GM18951 (cell line): ENCODE measurements at regions not wholly inside any gene's neighbourhood (a gene's known extent, or its start where the extent isn't known, plus 50 kb on each side); places are given as distances from the start of the nearest gene placed in this dataset.

Experiments
- POLR2A ChIP-seq: IDR thresholded peaks from 4 replicates; pipeline ENCODE4 v1.6.1; 2011; ENCODE audit warnings: mild to moderate bottlenecking; ENCODE audit not compliant: insufficient read length, insufficient read depth; ENCODE audit errors: extremely low read depth
- in situ Hi-C: fragments of 300-500 bp; cut with MboI; formaldehyde crosslinking; loops from one replicate; pipeline ENCODE4 v1.12.0; 2022; ENCODE audit warnings: low sequenced_read_pairs, mixed read lengths, inconsistent platforms; ENCODE audit not compliant: unreplicated experiment

GRCh38 chr3:150106740-150107428 is 136.2 kb upstream of the PFN2 start:
- in situ Hi-C loops: no loop called here
- no peak for TF ChIP-seq POLR2A

GRCh38 chr3:150105886-150106612 is 135.4 kb upstream of the PFN2 start:
- in situ Hi-C loops: no loop called here
- TF ChIP-seq POLR2A: no peak

GRCh38 chr3:150105025-150105424 is 134.3 kb upstream of the PFN2 start:
- in situ Hi-C loops: no loop called here

GRCh38 chr3:150104564-150104963 is 133.9 kb upstream of the PFN2 start:
- in situ Hi-C loops: no loop called here
- TF ChIP-seq POLR2A: no peak

More at GRCh38 chr3:150105025-150105424, 134.3 kb upstream of the PFN2 start:
- no peak for TF ChIP-seq POLR2A

- TF ChIP-seq POLR2A: no peak
- in situ Hi-C loops: no loop called here
Measured at GRCh38 chr3:150101016-150101415, 130.3 kb upstream of the PFN2 start.

GRCh38 chr3:150098621-150099020 is 127.9 kb upstream of the PFN2 start:
- no peak for TF ChIP-seq POLR2A
- in situ Hi-C loops: no loop called here

- no peak for TF ChIP-seq POLR2A
- in situ Hi-C loops: no loop called here
Measured at GRCh38 chr3:150097588-150097890, 126.8 kb upstream of the PFN2 start.

- TF ChIP-seq POLR2A: no peak
- in situ Hi-C loops: no loop called here
Measured at GRCh38 chr3:150096700-150097587, 126.2 kb upstream of the PFN2 start.

- in situ Hi-C loops: no loop called here
- no peak for TF ChIP-seq POLR2A
Measured at GRCh38 chr3:150094150-150094933, 123.6 kb upstream of the PFN2 start.

- TF ChIP-seq POLR2A: no peak
- in situ Hi-C loops: no loop called here
Measured at GRCh38 chr3:150091626-150092025, 120.9 kb upstream of the PFN2 start.

- in situ Hi-C loops: no loop called here
Measured at GRCh38 chr3:150090877-150091276, 120.2 kb upstream of the PFN2 start.

GRCh38 chr3:150090006-150090405 is 119.3 kb upstream of the PFN2 start:
- TF ChIP-seq POLR2A: no peak
- in situ Hi-C loops: no loop called here

More at GRCh38 chr3:150090877-150091276, 120.2 kb upstream of the PFN2 start:
- no peak for TF ChIP-seq POLR2A

- in situ Hi-C loops: no loop called here
- TF ChIP-seq POLR2A: no peak
Measured at GRCh38 chr3:150084128-150084527, 113.4 kb upstream of the PFN2 start.
